ENCODE measurements at regions not wholly inside any gene's neighbourhood (a gene's known extent, or its start where the extent isn't known, plus 50 kb on each side); places are given as distances from the start of the nearest gene placed in this dataset.

- DNase-seq: no peak
These were observed 607.3 kb downstream of the NCAM2 start for GRCh38 chr21:21605521-21605920.

- no peak for DNase-seq
These were observed 607.8 kb downstream of the NCAM2 start for GRCh38 chr21:21606041-21606440.

GRCh38 chr21:21612466-21612865, 614.3 kb downstream of the NCAM2 start:
- DNase-seq: no peak

GRCh38 chr21:21614966-21615365, 616.8 kb downstream of the NCAM2 start:
- no peak for DNase-seq

- no peak for DNase-seq
These were observed 624.4 kb downstream of the NCAM2 start for GRCh38 chr21:21622460-21623234.

GRCh38 chr21:21624674-21625073, 626.5 kb downstream of the NCAM2 start:
- no peak for DNase-seq

GRCh38 chr21:21631961-21632360, 633.8 kb downstream of the NCAM2 start:
- no peak for DNase-seq

GRCh38 chr21:21632926-21633325, 634.7 kb downstream of the NCAM2 start:
- no peak for DNase-seq

- DNase-seq: no peak
These were observed 663.5 kb downstream of the NCAM2 start for GRCh38 chr21:21661741-21662140.

GRCh38 chr21:21662776-21663175, 664.6 kb downstream of the NCAM2 start:
- no peak for DNase-seq

- DNase-seq: no peak
These were observed 666.7 kb downstream of the NCAM2 start for GRCh38 chr21:21664871-21665270.

GRCh38 chr21:21666689-21667088, 668.5 kb downstream of the NCAM2 start:
- DNase-seq: no peak

GRCh38 chr21:21668198-21668597, 670.0 kb downstream of the NCAM2 start:
- DNase-seq: no peak

GRCh38 chr21:21673959-21674358, 675.8 kb downstream of the NCAM2 start:
- no peak for DNase-seq

- DNase-seq: no peak
These were observed 677.4 kb downstream of the NCAM2 start for GRCh38 chr21:21675601-21676000.

GRCh38 chr21:21682172-21682571, 684.0 kb downstream of the NCAM2 start:
- no peak for DNase-seq

GRCh38 chr21:21688889-21689288, 690.7 kb downstream of the NCAM2 start:
- peak; percentile 26 for DNase-seq

GRCh38 chr21:21690068-21690665, 692.0 kb downstream of the NCAM2 start:
- no peak for DNase-seq

GRCh38 chr21:21712748-21713520, 714.7 kb downstream of the NCAM2 start:
- DNase-seq: no peak

- no peak for DNase-seq
These were observed 715.5 kb downstream of the NCAM2 start for GRCh38 chr21:21713651-21714180.

GRCh38 chr21:21714426-21714825, 716.2 kb downstream of the NCAM2 start:
- DNase-seq: no peak

GRCh38 chr21:21715266-21715969, 717.2 kb downstream of the NCAM2 start:
- no peak for DNase-seq

- no peak for DNase-seq
These were observed 724.5 kb downstream of the NCAM2 start for GRCh38 chr21:21722731-21723130.

All from NCI-H1105 treated with DMSO at 0.1 percent for 48 hours (cell line).